Prostate gland (tissue), 2 donors: ENCODE measurements at regions not wholly inside any gene's neighbourhood (a gene's known extent, or its start where the extent isn't known, plus 50 kb on each side); places are given as distances from the start of the nearest gene placed in this dataset.

Experiments
- POLR2A ChIP-seq: fragments of 450-650 bp; IDR thresholded peaks from one replicate; pipeline ENCODE4 v1.6.1; 2016; ENCODE audit warnings: antibody characterized with exemption, mild to moderate bottlenecking
- TF ChIP-seq, protein P1 (sequence below), 4 experiments: fragments of 200-600 bp in 2 of 4; fragments of 450-650 bp in 2 of 4; sonication (generic) in 2 of 4; IDR thresholded peaks; 1 replicate in 3 of 4; 2 replicates in 1 of 4; pipeline ENCODE4 v1.5.1; 2016 to 2019; ENCODE audit warnings: antibody characterized with exemption in 4 of 4, mild to moderate bottlenecking in 2 of 4, moderate library complexity in 2 of 4

DNA sequence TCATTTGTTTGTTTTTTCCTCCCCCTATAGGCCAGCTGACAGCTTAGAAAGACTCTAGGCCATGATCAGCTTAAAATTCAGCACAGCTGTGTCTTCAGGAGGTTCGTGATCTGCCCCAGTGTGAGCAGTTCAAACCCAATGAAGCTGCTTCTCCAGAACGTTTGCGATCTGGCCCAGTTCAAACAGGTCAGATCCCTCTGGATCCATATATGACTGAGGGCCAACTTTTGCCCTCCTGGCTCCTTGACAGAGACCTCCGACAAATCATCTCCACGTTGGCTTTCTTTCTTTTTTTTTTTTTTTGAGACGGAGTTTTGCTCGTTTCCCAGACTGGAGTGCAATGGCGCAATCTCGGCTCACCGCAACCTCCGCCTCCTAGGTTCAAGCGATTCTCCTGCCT, 50.2 kb upstream of the ATF7IP2 start:
- no peak for TF ChIP-seq POLR2A
- TF ChIP-seq, protein P1, sequence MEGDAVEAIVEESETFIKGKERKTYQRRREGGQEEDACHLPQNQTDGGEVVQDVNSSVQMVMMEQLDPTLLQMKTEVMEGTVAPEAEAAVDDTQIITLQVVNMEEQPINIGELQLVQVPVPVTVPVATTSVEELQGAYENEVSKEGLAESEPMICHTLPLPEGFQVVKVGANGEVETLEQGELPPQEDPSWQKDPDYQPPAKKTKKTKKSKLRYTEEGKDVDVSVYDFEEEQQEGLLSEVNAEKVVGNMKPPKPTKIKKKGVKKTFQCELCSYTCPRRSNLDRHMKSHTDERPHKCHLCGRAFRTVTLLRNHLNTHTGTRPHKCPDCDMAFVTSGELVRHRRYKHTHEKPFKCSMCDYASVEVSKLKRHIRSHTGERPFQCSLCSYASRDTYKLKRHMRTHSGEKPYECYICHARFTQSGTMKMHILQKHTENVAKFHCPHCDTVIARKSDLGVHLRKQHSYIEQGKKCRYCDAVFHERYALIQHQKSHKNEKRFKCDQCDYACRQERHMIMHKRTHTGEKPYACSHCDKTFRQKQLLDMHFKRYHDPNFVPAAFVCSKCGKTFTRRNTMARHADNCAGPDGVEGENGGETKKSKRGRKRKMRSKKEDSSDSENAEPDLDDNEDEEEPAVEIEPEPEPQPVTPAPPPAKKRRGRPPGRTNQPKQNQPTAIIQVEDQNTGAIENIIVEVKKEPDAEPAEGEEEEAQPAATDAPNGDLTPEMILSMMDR (IDR thresholded peaks at IDR 0.05) = no peak
